SK-N-SH (cell line): ENCODE measurements at regions not wholly inside any gene's neighbourhood (a gene's known extent, or its start where the extent isn't known, plus 50 kb on each side); places are given as distances from the start of the nearest gene placed in this dataset.

Experiments used
- JUND ChIP-seq: IDR thresholded peaks from 2 replicates; pipeline ENCODE4 v1.4.0; 2012
- RAD21 ChIP-seq: IDR thresholded peaks from 2 replicates; pipeline ENCODE4 v1.6.1; 2012; ENCODE audit warnings: mild to moderate bottlenecking, low read length
- RCOR1 ChIP-seq: fragments of 150-350 bp; IDR thresholded peaks from 2 replicates; pipeline ENCODE4 v1.6.1; 2017; ENCODE audit warnings: antibody characterized with exemption, low read length
- SIN3A ChIP-seq: IDR thresholded peaks from 2 replicates; pipeline ENCODE4 v1.6.1; 2012; ENCODE audit warnings: low read depth, mild to moderate bottlenecking, low read length, moderate library complexity, borderline replicate concordance
- YY1 ChIP-seq: IDR thresholded peaks from 2 replicates; pipeline ENCODE4 v1.4.0; 2012; ENCODE audit warnings: low read depth, mild to moderate bottlenecking
- TF ChIP-seq, protein P1 (sequence below): fragments of 200-600 bp; sonication (generic); IDR thresholded peaks from 2 replicates; pipeline ENCODE4 v1.6.1; 2017; ENCODE audit warnings: antibody characterized with exemption, mild to moderate bottlenecking, moderate library complexity
- TF ChIP-seq, protein P2 (sequence below): fragments of 150-350 bp; IDR thresholded peaks from 2 replicates; pipeline ENCODE4 v1.6.1; 2016; ENCODE audit warnings: mild to moderate bottlenecking, low read depth, low read length
- TF ChIP-seq, protein P3 (sequence below): IDR thresholded peaks from 2 replicates; pipeline ENCODE4 v1.4.0; 2012; ENCODE audit warnings: low read depth, borderline replicate concordance
- TF ChIP-seq, protein P4 (sequence below): IDR thresholded peaks from 2 replicates; pipeline ENCODE4 v1.6.1; 2012; ENCODE audit warnings: mild to moderate bottlenecking, low read depth, low read length, moderate library complexity
- TF ChIP-seq, protein P5 (sequence below): IDR thresholded peaks from 2 replicates; pipeline ENCODE4 v1.4.0; 2012; ENCODE audit warnings: low read depth
- TF ChIP-seq, protein P6 (sequence below): IDR thresholded peaks from 2 replicates; pipeline ENCODE4; 2012

DNA sequence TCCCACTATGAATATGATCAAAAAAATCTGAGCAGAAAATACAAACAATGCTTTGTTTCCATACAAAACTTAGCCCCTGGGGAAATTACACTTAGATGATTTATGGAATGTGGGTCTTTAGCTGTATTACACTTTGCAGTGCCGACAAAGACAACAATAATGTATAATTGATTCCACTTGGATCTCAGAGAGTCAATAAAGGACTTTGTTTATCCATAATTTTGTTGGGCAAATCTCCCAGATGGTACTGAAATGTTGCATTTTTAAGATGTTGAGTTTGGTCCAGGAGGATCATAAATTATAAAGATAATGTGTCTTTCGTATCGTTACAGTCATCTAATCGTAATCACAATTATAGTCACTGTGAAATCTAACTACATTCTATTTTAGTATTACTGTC, 66.9 kb upstream of the DOCK1 start:
- TF ChIP-seq, protein P1, sequence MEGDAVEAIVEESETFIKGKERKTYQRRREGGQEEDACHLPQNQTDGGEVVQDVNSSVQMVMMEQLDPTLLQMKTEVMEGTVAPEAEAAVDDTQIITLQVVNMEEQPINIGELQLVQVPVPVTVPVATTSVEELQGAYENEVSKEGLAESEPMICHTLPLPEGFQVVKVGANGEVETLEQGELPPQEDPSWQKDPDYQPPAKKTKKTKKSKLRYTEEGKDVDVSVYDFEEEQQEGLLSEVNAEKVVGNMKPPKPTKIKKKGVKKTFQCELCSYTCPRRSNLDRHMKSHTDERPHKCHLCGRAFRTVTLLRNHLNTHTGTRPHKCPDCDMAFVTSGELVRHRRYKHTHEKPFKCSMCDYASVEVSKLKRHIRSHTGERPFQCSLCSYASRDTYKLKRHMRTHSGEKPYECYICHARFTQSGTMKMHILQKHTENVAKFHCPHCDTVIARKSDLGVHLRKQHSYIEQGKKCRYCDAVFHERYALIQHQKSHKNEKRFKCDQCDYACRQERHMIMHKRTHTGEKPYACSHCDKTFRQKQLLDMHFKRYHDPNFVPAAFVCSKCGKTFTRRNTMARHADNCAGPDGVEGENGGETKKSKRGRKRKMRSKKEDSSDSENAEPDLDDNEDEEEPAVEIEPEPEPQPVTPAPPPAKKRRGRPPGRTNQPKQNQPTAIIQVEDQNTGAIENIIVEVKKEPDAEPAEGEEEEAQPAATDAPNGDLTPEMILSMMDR, result no peak
- TF ChIP-seq, protein P2, sequence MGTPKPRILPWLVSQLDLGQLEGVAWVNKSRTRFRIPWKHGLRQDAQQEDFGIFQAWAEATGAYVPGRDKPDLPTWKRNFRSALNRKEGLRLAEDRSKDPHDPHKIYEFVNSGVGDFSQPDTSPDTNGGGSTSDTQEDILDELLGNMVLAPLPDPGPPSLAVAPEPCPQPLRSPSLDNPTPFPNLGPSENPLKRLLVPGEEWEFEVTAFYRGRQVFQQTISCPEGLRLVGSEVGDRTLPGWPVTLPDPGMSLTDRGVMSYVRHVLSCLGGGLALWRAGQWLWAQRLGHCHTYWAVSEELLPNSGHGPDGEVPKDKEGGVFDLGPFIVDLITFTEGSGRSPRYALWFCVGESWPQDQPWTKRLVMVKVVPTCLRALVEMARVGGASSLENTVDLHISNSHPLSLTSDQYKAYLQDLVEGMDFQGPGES, result no peak
- TF ChIP-seq, protein P3, sequence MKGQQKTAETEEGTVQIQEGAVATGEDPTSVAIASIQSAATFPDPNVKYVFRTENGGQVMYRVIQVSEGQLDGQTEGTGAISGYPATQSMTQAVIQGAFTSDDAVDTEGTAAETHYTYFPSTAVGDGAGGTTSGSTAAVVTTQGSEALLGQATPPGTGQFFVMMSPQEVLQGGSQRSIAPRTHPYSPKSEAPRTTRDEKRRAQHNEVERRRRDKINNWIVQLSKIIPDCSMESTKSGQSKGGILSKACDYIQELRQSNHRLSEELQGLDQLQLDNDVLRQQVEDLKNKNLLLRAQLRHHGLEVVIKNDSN, result no peak
- TF ChIP-seq, protein P4, sequence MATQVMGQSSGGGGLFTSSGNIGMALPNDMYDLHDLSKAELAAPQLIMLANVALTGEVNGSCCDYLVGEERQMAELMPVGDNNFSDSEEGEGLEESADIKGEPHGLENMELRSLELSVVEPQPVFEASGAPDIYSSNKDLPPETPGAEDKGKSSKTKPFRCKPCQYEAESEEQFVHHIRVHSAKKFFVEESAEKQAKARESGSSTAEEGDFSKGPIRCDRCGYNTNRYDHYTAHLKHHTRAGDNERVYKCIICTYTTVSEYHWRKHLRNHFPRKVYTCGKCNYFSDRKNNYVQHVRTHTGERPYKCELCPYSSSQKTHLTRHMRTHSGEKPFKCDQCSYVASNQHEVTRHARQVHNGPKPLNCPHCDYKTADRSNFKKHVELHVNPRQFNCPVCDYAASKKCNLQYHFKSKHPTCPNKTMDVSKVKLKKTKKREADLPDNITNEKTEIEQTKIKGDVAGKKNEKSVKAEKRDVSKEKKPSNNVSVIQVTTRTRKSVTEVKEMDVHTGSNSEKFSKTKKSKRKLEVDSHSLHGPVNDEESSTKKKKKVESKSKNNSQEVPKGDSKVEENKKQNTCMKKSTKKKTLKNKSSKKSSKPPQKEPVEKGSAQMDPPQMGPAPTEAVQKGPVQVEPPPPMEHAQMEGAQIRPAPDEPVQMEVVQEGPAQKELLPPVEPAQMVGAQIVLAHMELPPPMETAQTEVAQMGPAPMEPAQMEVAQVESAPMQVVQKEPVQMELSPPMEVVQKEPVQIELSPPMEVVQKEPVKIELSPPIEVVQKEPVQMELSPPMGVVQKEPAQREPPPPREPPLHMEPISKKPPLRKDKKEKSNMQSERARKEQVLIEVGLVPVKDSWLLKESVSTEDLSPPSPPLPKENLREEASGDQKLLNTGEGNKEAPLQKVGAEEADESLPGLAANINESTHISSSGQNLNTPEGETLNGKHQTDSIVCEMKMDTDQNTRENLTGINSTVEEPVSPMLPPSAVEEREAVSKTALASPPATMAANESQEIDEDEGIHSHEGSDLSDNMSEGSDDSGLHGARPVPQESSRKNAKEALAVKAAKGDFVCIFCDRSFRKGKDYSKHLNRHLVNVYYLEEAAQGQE, result no peak
- TF ChIP-seq, protein P5, sequence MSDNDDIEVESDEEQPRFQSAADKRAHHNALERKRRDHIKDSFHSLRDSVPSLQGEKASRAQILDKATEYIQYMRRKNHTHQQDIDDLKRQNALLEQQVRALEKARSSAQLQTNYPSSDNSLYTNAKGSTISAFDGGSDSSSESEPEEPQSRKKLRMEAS, result no peak
- TF ChIP-seq JUND (no peak), YY1 (no peak), RCOR1 (no peak), SIN3A (no peak), RAD21 (no peak)
- TF ChIP-seq, protein P6, sequence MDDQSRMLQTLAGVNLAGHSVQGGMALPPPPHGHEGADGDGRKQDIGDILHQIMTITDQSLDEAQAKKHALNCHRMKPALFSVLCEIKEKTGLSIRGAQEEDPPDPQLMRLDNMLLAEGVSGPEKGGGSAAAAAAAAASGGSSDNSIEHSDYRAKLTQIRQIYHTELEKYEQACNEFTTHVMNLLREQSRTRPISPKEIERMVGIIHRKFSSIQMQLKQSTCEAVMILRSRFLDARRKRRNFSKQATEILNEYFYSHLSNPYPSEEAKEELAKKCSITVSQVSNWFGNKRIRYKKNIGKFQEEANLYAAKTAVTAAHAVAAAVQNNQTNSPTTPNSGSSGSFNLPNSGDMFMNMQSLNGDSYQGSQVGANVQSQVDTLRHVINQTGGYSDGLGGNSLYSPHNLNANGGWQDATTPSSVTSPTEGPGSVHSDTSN, result no peak
